GM23338 (cell line): ENCODE measurements at regions not wholly inside any gene's neighbourhood (a gene's known extent, or its start where the extent isn't known, plus 50 kb on each side); places are given as distances from the start of the nearest gene placed in this dataset.

Experiments used
- ATAC-seq: fragments of 200-7000 bp; cut with Tn5 transposase; 3 replicates; pipeline ENCODE4 v1.9.1; 2020
- DNase-seq: peaks from one replicate; pipeline ENCODE4 v3.0.0-alpha.2; 2015; ENCODE audit warnings: low spot score
- H2AFZ ChIP-seq: fragments of 200-600 bp; sonication (generic); 2 replicates; pipeline ENCODE4 v1.8.0; 2016; ENCODE audit warnings: antibody characterized with exemption, mild to moderate bottlenecking, moderate library complexity
- H3F3A ChIP-seq: fragments of 200-600 bp; sonication (generic); replicated peaks from 2 replicates; pipeline ENCODE4 v1.8.0; 2017; ENCODE audit warnings: antibody characterized with exemption, mixed run types, low read depth
- H3K27ac ChIP-seq: fragments of 200-600 bp; sonication (generic); 2 replicates; pipeline ENCODE4 v1.6.1; 2016; ENCODE audit warnings: low read depth
- H3K27me3 ChIP-seq: fragments of 200-600 bp; sonication (generic); 2 replicates; pipeline ENCODE4 v1.8.0; 2016; ENCODE audit warnings: mild to moderate bottlenecking, mixed run types, moderate library complexity; ENCODE audit not compliant: insufficient read depth
- H3K36me3 ChIP-seq: fragments of 200-600 bp; sonication (generic); 2 replicates; pipeline ENCODE4 v1.8.0; 2016; ENCODE audit warnings: mild to moderate bottlenecking; ENCODE audit not compliant: insufficient read depth
- H3K4me1 ChIP-seq: fragments of 200-600 bp; sonication (generic); 2 replicates; pipeline ENCODE4 v1.8.0; 2016; ENCODE audit warnings: mild to moderate bottlenecking, moderate library complexity; ENCODE audit not compliant: insufficient read depth
- H3K4me2 ChIP-seq: fragments of 200-600 bp; sonication (generic); 2 replicates; pipeline ENCODE4 v1.7.1; 2017; ENCODE audit warnings: mixed run types
- H3K4me3 ChIP-seq: fragments of 200-600 bp; sonication (generic); 2 replicates; pipeline ENCODE4 v1.6.1; 2016; ENCODE audit warnings: mixed run types
- H3K79me2 ChIP-seq: fragments of 200-600 bp; sonication (generic); replicated peaks from 2 replicates; pipeline ENCODE4 v1.8.0; 2017; ENCODE audit warnings: mild to moderate bottlenecking; ENCODE audit not compliant: insufficient read depth
- H3K9me2 ChIP-seq: fragments of 200-600 bp; sonication (generic); 2 replicates; pipeline ENCODE4 v1.8.0; 2017; ENCODE audit not compliant: insufficient read depth
- H4K20me1 ChIP-seq: fragments of 200-600 bp; sonication (generic); replicated peaks from 2 replicates; pipeline ENCODE4 v1.8.0; 2017; ENCODE audit warnings: mild to moderate bottlenecking; ENCODE audit not compliant: insufficient read depth
- H3K27ac Mint-ChIP-seq: 2 replicates; pipeline ENCODE4 v1.8.0; 2020; ENCODE audit warnings: inconsistent platforms, mild to moderate bottlenecking, moderate library complexity, mixed read lengths
- H3K27me3 Mint-ChIP-seq: 3 replicates; pipeline ENCODE4 v1.8.0; 2022; ENCODE audit warnings: low read depth, mild to moderate bottlenecking, moderate library complexity, mixed read lengths, inconsistent platforms; ENCODE audit not compliant: insufficient read depth, poor library complexity
- H3K36me3 Mint-ChIP-seq: 3 replicates; pipeline ENCODE4 v1.8.0; 2021; ENCODE audit warnings: low read depth, mild to moderate bottlenecking, inconsistent platforms, moderate library complexity, mixed read lengths
- H3K4me1 Mint-ChIP-seq: 3 replicates; pipeline ENCODE4 v1.8.0; 2020; ENCODE audit warnings: mild to moderate bottlenecking, inconsistent platforms, mixed read lengths
- H3K4me3 Mint-ChIP-seq: 3 replicates; pipeline ENCODE4 v1.8.0; 2021; ENCODE audit warnings: moderate library complexity, mild to moderate bottlenecking, inconsistent platforms, mixed read lengths
- H3K9me3 Mint-ChIP-seq: 3 replicates; pipeline ENCODE4 v1.8.0; 2020; ENCODE audit warnings: moderate library complexity, mild to moderate bottlenecking, inconsistent platforms, mixed read lengths
- CREB1 ChIP-seq: fragments of 250-450 bp; sonication (Bioruptor Pico); IDR thresholded peaks from 2 replicates; pipeline ENCODE4 v1.5.0; 2020; ENCODE audit warnings: low read depth, mild to moderate bottlenecking, moderate library complexity
- EZH2 ChIP-seq: fragments of 200-600 bp; sonication (generic); IDR thresholded peaks from one replicate; pipeline ENCODE4 v1.8.0; 2017; ENCODE audit warnings: antibody characterized with exemption, mild to moderate bottlenecking, low read depth; ENCODE audit not compliant: unreplicated experiment
- EZH2phosphoT487 ChIP-seq: fragments of 200-600 bp; sonication (generic); IDR thresholded peaks from one replicate; pipeline ENCODE4 v1.8.1; 2018; ENCODE audit warnings: antibody characterized with exemption; ENCODE audit not compliant: unreplicated experiment
- JUNB ChIP-seq: IDR thresholded peaks from one replicate; pipeline ENCODE4 v1.6.1; 2016; ENCODE audit warnings: antibody characterized with exemption; ENCODE audit not compliant: unreplicated experiment
- NANOG ChIP-seq: IDR thresholded peaks from 2 replicates; pipeline ENCODE4 v1.6.1; 2016; ENCODE audit warnings: antibody characterized with exemption, borderline replicate concordance
- POLR2AphosphoS5 ChIP-seq: IDR thresholded peaks from 2 replicates; pipeline ENCODE4 v1.6.1; 2016; ENCODE audit warnings: antibody characterized with exemption, low read depth
- STAT1 ChIP-seq: IDR thresholded peaks from one replicate; pipeline ENCODE4 v1.6.1; 2016; ENCODE audit warnings: antibody characterized with exemption; ENCODE audit not compliant: unreplicated experiment
- ZNF114 ChIP-seq: fragments of 250-450 bp; sonication (Bioruptor Pico); IDR thresholded peaks from 2 replicates; pipeline ENCODE4 v1.5.0; 2020; ENCODE audit warnings: mild to moderate bottlenecking, moderate library complexity
- ZNF331 ChIP-seq: fragments of 250-450 bp; sonication (Bioruptor Pico); IDR thresholded peaks from 2 replicates; pipeline ENCODE4 v1.5.0; 2020; ENCODE audit warnings: low read depth, mild to moderate bottlenecking, moderate library complexity
- TF ChIP-seq, protein P1 (sequence below): fragments of 250-450 bp; sonication (Bioruptor Pico); IDR thresholded peaks from 2 replicates; pipeline ENCODE4 v1.5.0; 2020; ENCODE audit warnings: mild to moderate bottlenecking, moderate library complexity
- TF ChIP-seq, protein P2 (sequence below), 2 experiments: fragments of 200-600 bp in 1 of 2; sonication (generic) in 1 of 2; conservative IDR thresholded peaks; 2 replicates each; pipeline versions ENCODE4 v1.5.1 to v1.6.1; 2016 to 2017; ENCODE audit warnings: antibody characterized with exemption in 2 of 2, low read depth in 2 of 2, mild to moderate bottlenecking in 2 of 2, moderate library complexity in 1 of 2
- TF ChIP-seq, protein P3 (sequence below): IDR thresholded peaks from one replicate; pipeline ENCODE4 v1.6.1; 2018; ENCODE audit warnings: antibody characterized with exemption; ENCODE audit not compliant: unreplicated experiment
- TF ChIP-seq, protein P4 (sequence below): IDR thresholded peaks from 2 replicates; pipeline ENCODE4 v1.6.1; 2016; ENCODE audit warnings: antibody characterized with exemption

DNA sequence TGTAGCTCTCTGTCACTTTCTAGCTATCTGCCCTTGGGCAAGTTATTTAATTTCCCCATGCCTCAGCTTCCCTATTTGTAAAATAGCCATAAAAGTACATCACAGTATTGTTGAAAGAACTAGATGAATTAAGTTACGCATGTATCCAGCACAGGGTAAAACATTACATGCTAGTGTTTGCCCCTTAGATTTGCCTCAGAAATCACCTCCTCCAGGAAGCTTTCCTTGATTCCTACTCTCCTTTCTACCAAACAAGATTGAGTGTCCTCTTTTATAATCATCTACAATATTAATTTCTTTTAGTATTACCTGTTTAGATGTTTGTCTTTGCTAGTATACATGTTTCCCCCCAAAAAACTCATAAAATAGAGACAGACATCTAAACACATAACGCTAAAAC lies 369.5 kb downstream of the GBA3 start (continued):
- TF ChIP-seq CREB1 (no peak), STAT1 (no peak), EZH2phosphoT487 (no peak)

DNA sequence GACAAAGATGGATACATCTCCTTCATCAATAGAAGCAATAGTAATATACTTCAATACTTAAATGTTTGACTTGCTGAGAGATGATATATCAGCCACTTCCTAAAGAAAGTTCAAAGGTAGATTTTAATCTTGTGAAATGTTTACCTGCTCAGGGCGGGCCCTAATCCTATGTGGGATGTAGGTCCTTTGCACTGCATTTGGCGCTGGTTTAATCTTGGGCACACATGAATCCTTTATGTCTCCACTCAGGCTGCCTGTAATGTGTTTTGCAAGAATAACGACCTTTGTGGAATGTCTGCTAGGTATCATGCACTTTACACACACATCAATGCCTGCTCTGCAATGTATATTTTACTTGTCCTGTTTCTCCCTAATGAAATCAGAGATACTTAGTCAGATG lies 368.7 kb downstream of the GBA3 start:
- DNase-seq (no peak), ATAC-seq (no peak)
- Histone ChIP-seq H3K4me2 (no peak overlapping the region), H3K4me1 (no peaks in the 10 kb centered on the region), H4K20me1 (no peaks in the 10 kb centered on the region), H3K9me2 (no peaks in the 10 kb centered on the region), H3F3A (no peaks in the 10 kb centered on the region), H3K27me3 (no peaks in the 10 kb centered on the region), H3K36me3 (no peaks in the 10 kb centered on the region), H2AFZ (no peak overlapping the region), H3K27ac (no peak overlapping the region), H3K79me2 (no peaks in the 10 kb centered on the region), H3K4me3 (no peak overlapping the region)
- H3K36me3 Mint-ChIP-seq = no peaks in the 10 kb centered on the region
- H3K9me3 Mint-ChIP-seq = no peaks in the 10 kb centered on the region
- TF ChIP-seq POLR2AphosphoS5 (no peak), STAT1 (no peak), EZH2 (no peak), EZH2phosphoT487 (no peak), NANOG (no peak), ZNF331 (CRISPR knock-in tag) (no peak), JUNB (no peak), CREB1 (no peak), ZNF114 (CRISPR knock-in tag) (no peak)
- TF ChIP-seq, protein P1, sequence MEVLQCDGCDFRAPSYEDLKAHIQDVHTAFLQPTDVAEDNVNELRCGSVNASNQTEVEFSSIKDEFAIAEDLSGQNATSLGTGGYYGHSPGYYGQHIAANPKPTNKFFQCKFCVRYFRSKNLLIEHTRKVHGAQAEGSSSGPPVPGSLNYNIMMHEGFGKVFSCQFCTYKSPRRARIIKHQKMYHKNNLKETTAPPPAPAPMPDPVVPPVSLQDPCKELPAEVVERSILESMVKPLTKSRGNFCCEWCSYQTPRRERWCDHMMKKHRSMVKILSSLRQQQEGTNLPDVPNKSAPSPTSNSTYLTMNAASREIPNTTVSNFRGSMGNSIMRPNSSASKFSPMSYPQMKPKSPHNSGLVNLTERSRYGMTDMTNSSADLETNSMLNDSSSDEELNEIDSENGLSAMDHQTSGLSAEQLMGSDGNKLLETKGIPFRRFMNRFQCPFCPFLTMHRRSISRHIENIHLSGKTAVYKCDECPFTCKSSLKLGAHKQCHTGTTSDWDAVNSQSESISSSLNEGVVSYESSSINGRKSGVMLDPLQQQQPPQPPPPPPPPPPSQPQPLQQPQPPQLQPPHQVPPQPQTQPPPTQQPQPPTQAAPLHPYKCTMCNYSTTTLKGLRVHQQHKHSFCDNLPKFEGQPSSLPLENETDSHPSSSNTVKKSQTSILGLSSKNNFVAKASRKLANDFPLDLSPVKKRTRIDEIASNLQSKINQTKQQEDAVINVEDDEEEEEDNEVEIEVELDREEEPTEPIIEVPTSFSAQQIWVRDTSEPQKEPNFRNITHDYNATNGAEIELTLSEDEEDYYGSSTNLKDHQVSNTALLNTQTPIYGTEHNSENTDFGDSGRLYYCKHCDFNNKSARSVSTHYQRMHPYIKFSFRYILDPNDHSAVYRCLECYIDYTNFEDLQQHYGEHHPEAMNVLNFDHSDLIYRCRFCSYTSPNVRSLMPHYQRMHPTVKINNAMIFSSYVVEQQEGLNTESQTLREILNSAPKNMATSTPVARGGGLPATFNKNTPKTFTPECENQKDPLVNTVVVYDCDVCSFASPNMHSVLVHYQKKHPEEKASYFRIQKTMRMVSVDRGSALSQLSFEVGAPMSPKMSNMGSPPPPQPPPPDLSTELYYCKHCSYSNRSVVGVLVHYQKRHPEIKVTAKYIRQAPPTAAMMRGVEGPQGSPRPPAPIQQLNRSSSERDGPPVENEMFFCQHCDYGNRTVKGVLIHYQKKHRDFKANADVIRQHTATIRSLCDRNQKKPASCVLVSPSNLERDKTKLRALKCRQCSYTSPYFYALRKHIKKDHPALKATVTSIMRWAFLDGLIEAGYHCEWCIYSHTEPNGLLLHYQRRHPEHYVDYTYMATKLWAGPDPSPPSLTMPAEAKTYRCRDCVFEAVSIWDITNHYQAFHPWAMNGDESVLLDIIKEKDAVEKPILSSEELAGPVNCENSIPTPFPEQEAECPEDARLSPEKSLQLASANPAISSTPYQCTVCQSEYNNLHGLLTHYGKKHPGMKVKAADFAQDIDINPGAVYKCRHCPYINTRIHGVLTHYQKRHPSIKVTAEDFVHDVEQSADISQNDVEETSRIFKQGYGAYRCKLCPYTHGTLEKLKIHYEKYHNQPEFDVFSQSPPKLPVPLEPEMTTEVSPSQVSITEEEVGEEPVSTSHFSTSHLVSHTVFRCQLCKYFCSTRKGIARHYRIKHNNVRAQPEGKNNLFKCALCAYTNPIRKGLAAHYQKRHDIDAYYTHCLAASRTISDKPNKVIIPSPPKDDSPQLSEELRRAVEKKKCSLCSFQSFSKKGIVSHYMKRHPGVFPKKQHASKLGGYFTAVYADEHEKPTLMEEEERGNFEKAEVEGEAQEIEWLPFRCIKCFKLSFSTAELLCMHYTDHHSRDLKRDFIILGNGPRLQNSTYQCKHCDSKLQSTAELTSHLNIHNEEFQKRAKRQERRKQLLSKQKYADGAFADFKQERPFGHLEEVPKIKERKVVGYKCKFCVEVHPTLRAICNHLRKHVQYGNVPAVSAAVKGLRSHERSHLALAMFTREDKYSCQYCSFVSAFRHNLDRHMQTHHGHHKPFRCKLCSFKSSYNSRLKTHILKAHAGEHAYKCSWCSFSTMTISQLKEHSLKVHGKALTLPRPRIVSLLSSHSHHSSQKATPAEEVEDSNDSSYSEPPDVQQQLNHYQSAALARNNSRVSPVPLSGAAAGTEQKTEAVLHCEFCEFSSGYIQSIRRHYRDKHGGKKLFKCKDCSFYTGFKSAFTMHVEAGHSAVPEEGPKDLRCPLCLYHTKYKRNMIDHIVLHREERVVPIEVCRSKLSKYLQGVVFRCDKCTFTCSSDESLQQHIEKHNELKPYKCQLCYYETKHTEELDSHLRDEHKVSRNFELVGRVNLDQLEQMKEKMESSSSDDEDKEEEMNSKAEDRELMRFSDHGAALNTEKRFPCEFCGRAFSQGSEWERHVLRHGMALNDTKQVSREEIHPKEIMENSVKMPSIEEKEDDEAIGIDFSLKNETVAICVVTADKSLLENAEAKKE (CRISPR knock-in tag) = no peak
- TF ChIP-seq, protein P2, sequence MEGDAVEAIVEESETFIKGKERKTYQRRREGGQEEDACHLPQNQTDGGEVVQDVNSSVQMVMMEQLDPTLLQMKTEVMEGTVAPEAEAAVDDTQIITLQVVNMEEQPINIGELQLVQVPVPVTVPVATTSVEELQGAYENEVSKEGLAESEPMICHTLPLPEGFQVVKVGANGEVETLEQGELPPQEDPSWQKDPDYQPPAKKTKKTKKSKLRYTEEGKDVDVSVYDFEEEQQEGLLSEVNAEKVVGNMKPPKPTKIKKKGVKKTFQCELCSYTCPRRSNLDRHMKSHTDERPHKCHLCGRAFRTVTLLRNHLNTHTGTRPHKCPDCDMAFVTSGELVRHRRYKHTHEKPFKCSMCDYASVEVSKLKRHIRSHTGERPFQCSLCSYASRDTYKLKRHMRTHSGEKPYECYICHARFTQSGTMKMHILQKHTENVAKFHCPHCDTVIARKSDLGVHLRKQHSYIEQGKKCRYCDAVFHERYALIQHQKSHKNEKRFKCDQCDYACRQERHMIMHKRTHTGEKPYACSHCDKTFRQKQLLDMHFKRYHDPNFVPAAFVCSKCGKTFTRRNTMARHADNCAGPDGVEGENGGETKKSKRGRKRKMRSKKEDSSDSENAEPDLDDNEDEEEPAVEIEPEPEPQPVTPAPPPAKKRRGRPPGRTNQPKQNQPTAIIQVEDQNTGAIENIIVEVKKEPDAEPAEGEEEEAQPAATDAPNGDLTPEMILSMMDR (conservative IDR thresholded peaks at IDR 0.05; ENCODE audit: low read depth in 2 of 2) = no peak
- TF ChIP-seq, protein P3, sequence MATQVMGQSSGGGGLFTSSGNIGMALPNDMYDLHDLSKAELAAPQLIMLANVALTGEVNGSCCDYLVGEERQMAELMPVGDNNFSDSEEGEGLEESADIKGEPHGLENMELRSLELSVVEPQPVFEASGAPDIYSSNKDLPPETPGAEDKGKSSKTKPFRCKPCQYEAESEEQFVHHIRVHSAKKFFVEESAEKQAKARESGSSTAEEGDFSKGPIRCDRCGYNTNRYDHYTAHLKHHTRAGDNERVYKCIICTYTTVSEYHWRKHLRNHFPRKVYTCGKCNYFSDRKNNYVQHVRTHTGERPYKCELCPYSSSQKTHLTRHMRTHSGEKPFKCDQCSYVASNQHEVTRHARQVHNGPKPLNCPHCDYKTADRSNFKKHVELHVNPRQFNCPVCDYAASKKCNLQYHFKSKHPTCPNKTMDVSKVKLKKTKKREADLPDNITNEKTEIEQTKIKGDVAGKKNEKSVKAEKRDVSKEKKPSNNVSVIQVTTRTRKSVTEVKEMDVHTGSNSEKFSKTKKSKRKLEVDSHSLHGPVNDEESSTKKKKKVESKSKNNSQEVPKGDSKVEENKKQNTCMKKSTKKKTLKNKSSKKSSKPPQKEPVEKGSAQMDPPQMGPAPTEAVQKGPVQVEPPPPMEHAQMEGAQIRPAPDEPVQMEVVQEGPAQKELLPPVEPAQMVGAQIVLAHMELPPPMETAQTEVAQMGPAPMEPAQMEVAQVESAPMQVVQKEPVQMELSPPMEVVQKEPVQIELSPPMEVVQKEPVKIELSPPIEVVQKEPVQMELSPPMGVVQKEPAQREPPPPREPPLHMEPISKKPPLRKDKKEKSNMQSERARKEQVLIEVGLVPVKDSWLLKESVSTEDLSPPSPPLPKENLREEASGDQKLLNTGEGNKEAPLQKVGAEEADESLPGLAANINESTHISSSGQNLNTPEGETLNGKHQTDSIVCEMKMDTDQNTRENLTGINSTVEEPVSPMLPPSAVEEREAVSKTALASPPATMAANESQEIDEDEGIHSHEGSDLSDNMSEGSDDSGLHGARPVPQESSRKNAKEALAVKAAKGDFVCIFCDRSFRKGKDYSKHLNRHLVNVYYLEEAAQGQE = no peak
- TF ChIP-seq, protein P4, sequence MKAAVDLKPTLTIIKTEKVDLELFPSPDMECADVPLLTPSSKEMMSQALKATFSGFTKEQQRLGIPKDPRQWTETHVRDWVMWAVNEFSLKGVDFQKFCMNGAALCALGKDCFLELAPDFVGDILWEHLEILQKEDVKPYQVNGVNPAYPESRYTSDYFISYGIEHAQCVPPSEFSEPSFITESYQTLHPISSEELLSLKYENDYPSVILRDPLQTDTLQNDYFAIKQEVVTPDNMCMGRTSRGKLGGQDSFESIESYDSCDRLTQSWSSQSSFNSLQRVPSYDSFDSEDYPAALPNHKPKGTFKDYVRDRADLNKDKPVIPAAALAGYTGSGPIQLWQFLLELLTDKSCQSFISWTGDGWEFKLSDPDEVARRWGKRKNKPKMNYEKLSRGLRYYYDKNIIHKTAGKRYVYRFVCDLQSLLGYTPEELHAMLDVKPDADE = no peak
- peaks cover 10% of the 10 kb centered on the region; the same call in 2 of the 3 replicates for H3K4me1 Mint-ChIP-seq
- H3K27ac Mint-ChIP-seq = no peak overlapping the region
- H3K4me3 Mint-ChIP-seq = no peak overlapping the region
- H3K27me3 Mint-ChIP-seq = peaks cover 2% of the 10 kb centered on the region
